NCI-H1930 (cell line): ENCODE measurements at regions not wholly inside any gene's neighbourhood (a gene's known extent, or its start where the extent isn't known, plus 50 kb on each side); places are given as distances from the start of the nearest gene placed in this dataset.
"Not testable (repeated sequence)": the region's sequence is repeated elsewhere in the genome, so short reads cannot be mapped to it uniquely, and the experiment has no call there.

Experiments
- DNase-seq, 2 experiments: peaks; one replicate each; lab custom pipeline; 2025; lab: John Stamatoyannopoulos, UW

- DNase-seq = no peak
Measured at GRCh38 chr5:57671371-57671770, 188.8 kb upstream of the ACTBL2 start.

- no peak for DNase-seq
Measured at GRCh38 chr5:57666582-57666981, 184.0 kb upstream of the ACTBL2 start.

GRCh38 chr5:57665146-57665936 is 182.7 kb upstream of the ACTBL2 start:
- DNase-seq = no peak

GRCh38 chr5:57664700-57665099 is 182.1 kb upstream of the ACTBL2 start:
- DNase-seq = no peak

- no peak for DNase-seq
Measured at GRCh38 chr5:57663466-57663865, 180.9 kb upstream of the ACTBL2 start.

GRCh38 chr5:57662991-57663390 is 180.4 kb upstream of the ACTBL2 start:
- DNase-seq = no peak

GRCh38 chr5:57659886-57660285 is 177.3 kb upstream of the ACTBL2 start:
- no peak for DNase-seq

- DNase-seq = no peak
Measured at GRCh38 chr5:57658018-57658417, 175.4 kb upstream of the ACTBL2 start.

GRCh38 chr5:57655228-57655627 is 172.6 kb upstream of the ACTBL2 start:
- no peak for DNase-seq

GRCh38 chr5:57653636-57654290 is 171.2 kb upstream of the ACTBL2 start:
- no peak for DNase-seq

- no peak for DNase-seq
Measured at GRCh38 chr5:57651127-57651526, 168.5 kb upstream of the ACTBL2 start.

GRCh38 chr5:57650360-57651069 is 167.9 kb upstream of the ACTBL2 start:
- no peak for DNase-seq

- DNase-seq = no peak
Measured at GRCh38 chr5:57642698-57643097, 160.1 kb upstream of the ACTBL2 start.

- no peak for DNase-seq
Measured at GRCh38 chr5:57642066-57642465, 159.5 kb upstream of the ACTBL2 start.

- DNase-seq = no peak
Measured at GRCh38 chr5:57635146-57635777, 152.7 kb upstream of the ACTBL2 start.

- DNase-seq = no peak
Measured at GRCh38 chr5:57632937-57633336, 150.3 kb upstream of the ACTBL2 start.

- DNase-seq = not testable (repeated sequence)
Measured at GRCh38 chr5:57631139-57631538, 148.5 kb upstream of the ACTBL2 start.

GRCh38 chr5:57627661-57628060 is 145.1 kb upstream of the ACTBL2 start:
- no peak for DNase-seq

GRCh38 chr5:57626703-57627102 is 144.1 kb upstream of the ACTBL2 start:
- no peak for DNase-seq

GRCh38 chr5:57621624-57622023 is 139.0 kb upstream of the ACTBL2 start:
- DNase-seq = no peak

GRCh38 chr5:57618767-57619381 is 136.3 kb upstream of the ACTBL2 start:
- no peak for DNase-seq

- no peak for DNase-seq
Measured at GRCh38 chr5:57613741-57614140, 131.1 kb upstream of the ACTBL2 start.
